Tibial nerve (tissue), 4 donors: ENCODE measurements at regions not wholly inside any gene's neighbourhood (a gene's known extent, or its start where the extent isn't known, plus 50 kb on each side); places are given as distances from the start of the nearest gene placed in this dataset.

Experiments used
- DNase-seq, 2 donors: peaks; one replicate each; pipeline ENCODE4 v3.0.0-alpha.2; 2019; ENCODE audit warnings: low spot score in 2 of 2
- H3K27ac ChIP-seq, 4 donors: fragments of 200-600 bp; sonication (generic) in 3 of 4; one replicate each; pipeline ENCODE4 v1.5.1; 2017 to 2019; ENCODE audit warnings: mild to moderate bottlenecking in 1 of 4
- H3K27me3 ChIP-seq, 2 donors: fragments of 200-600 bp; sonication (generic) in 1 of 2; one replicate each; pipeline versions ENCODE4 v1.5.1 to v1.6.0; 2017 to 2019
- H3K36me3 ChIP-seq, 3 donors: fragments of 200-600 bp; sonication (generic); one replicate each; pipeline ENCODE4 v1.5.1; 2018 to 2019
- H3K4me1 ChIP-seq, 4 donors: fragments of 200-600 bp; sonication (generic) in 3 of 4; one replicate each; pipeline ENCODE4 v1.5.1; 2017 to 2019
- H3K4me3 ChIP-seq, 4 donors: fragments of 200-600 bp; sonication (generic) in 3 of 4; one replicate each; pipeline ENCODE4 v1.5.1; 2017 to 2019; ENCODE audit warnings: mild to moderate bottlenecking in 1 of 4, moderate library complexity in 1 of 4
- H3K9me3 ChIP-seq, 4 donors: fragments of 200-600 bp; sonication (generic) in 3 of 4; one replicate each; pipeline ENCODE4 v1.5.1; 2017 to 2019
- EP300 ChIP-seq, 2 donors: sonication (generic); formaldehyde crosslinking; IDR thresholded peaks; one replicate each; pipeline ENCODE4 v1.6.1; 2017; ENCODE audit warnings: antibody characterized with exemption in 2 of 2, mild to moderate bottlenecking in 1 of 2
- POLR2A ChIP-seq, 2 donors: fragments of 450-650 bp; IDR thresholded peaks; one replicate each; pipeline ENCODE4 v1.6.1; 2017; ENCODE audit warnings: antibody characterized with exemption in 2 of 2, mild to moderate bottlenecking in 2 of 2, moderate library complexity in 2 of 2
- WGBS, 2 donors: methylation state at CpG; one replicate each; pipeline ENCODE4 v1.1.5; 2018; 5-methylcytosine and 5-hydroxymethylcytosine counted together
- TF ChIP-seq, protein P1 (sequence below), 5 experiments: fragments of 200-600 bp in 3 of 5; fragments of 450-650 bp in 2 of 5; sonication (generic) in 3 of 5; IDR thresholded peaks; one replicate each; pipeline ENCODE4 v1.5.1; 2016 to 2019; ENCODE audit warnings: antibody characterized with exemption in 5 of 5, mild to moderate bottlenecking in 3 of 5, moderate library complexity in 2 of 5

DNA sequence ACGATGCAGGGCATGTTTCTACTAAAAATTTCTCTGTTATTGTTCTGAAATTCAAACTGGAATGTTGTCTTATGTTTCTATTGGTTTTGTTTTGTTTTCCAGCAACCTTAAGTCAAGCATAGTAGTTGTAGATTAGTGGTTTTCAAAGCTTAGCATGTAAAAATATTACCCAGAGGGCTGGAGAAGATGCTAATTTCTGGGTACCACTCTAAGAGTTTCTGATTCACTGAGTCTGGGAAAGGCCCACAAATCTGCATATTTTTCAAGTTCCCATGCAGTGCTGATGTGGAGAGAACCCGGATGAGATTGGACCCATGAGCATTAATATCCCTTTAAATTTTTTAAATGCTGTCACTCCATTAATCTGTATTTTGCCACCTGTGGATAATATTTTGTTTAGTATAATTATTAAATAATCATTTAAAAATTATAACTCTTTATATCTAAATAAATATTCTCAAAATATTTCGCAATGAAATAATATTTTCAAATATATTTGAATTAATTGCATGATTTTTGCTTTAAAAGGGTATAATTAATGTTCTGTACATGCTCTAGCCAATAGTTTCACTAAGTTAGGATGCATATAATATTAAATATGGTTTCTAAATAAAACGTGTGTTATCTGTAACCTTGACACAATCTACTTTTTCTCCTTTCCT is 1274.7 kb upstream of the CADM2 start:
- H3K9me3 ChIP-seq = peaks cover 0 to 6% (median 0%) of the 10 kb centered on the region in 4 donors
- 69 to 70% methylated on average over 4 of the region's 4 CpGs for WGBS, 2 donors

DNA sequence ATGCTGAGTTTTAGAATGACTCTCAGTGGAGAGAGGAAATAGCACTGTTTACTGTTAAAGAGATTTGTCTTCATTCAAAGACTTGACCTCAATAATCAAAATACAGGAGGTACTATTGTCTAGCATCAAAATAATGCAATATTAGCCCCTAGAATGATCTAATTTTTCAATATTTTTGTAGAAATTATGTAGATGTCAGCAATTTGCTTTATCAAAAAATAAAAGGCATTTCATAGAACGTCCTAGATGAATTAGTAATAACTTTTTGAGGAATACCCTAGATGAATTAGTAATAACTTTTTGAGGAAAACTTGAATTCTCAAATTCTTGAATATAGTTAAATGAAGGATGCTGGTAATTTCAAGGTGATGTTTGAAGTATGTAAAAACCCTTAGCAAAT is 1252.1 kb upstream of the CADM2 start:
- DNase-seq = no peak
- Histone ChIP-seq H3K9me3 (no peaks in the 10 kb centered on the region), H3K4me3 (no peak overlapping the region), H3K36me3 (no peaks in the 10 kb centered on the region), H3K4me1 (no peaks in the 10 kb centered on the region), H3K27me3 (no peaks in the 10 kb centered on the region), H3K27ac (no peak overlapping the region)
- WGBS, 2 donors = 52 to 53% methylated on average over 1 of the region's 1 CpG
- TF ChIP-seq, protein P1, sequence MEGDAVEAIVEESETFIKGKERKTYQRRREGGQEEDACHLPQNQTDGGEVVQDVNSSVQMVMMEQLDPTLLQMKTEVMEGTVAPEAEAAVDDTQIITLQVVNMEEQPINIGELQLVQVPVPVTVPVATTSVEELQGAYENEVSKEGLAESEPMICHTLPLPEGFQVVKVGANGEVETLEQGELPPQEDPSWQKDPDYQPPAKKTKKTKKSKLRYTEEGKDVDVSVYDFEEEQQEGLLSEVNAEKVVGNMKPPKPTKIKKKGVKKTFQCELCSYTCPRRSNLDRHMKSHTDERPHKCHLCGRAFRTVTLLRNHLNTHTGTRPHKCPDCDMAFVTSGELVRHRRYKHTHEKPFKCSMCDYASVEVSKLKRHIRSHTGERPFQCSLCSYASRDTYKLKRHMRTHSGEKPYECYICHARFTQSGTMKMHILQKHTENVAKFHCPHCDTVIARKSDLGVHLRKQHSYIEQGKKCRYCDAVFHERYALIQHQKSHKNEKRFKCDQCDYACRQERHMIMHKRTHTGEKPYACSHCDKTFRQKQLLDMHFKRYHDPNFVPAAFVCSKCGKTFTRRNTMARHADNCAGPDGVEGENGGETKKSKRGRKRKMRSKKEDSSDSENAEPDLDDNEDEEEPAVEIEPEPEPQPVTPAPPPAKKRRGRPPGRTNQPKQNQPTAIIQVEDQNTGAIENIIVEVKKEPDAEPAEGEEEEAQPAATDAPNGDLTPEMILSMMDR (IDR thresholded peaks at IDR 0.05) = no peak
- TF ChIP-seq POLR2A (IDR thresholded peaks at IDR 0.05) (no peak), EP300 (IDR thresholded peaks at IDR 0.05) (no peak)

More for the DNA sequence above, 1274.7 kb upstream of the CADM2 start:
- H3K36me3 ChIP-seq = no peaks in the 10 kb centered on the region
- no peak overlapping the region for H3K27ac ChIP-seq
- no peaks in the 10 kb centered on the region for H3K27me3 ChIP-seq
- no peaks in the 10 kb centered on the region for H3K4me1 ChIP-seq
- no peak overlapping the region for H3K4me3 ChIP-seq
- DNase-seq = no peak
- TF ChIP-seq, protein P1 (IDR thresholded peaks at IDR 0.05) = no peak
- TF ChIP-seq EP300 (IDR thresholded peaks at IDR 0.05) (no peak), POLR2A (IDR thresholded peaks at IDR 0.05) (no peak)

DNA sequence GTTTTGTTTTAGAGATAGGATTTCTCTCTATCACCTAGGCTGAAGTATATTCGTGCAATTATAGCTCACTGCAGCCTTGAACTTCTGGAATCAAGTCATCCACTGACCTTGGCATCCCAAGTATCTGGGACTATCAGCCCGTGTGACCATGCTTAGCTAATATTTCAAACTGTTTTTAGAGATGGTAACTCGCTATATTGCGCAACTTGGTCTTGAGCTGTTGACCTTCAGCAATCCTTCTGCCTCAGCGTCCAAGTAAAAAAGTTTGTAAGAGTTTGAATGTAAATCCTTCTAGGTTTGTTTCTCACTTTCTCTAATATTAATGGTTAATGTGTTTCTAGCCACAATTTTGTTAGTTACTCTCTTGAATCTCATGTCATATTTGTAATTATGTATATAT is 1243.5 kb upstream of the CADM2 start:
- TF ChIP-seq EP300 (IDR thresholded peaks at IDR 0.05) (no peak), POLR2A (IDR thresholded peaks at IDR 0.05) (no peak)
- TF ChIP-seq, protein P1 (IDR thresholded peaks at IDR 0.05) = no peak
- 63 to 81% methylated on average over 5 of the region's 5 CpGs for WGBS, 2 donors
- no peaks in the 10 kb centered on the region for H3K27me3 ChIP-seq
- no peaks in the 10 kb centered on the region for H3K9me3 ChIP-seq
- no peak overlapping the region for H3K4me3 ChIP-seq
- DNase-seq = no peak
- H3K4me1 ChIP-seq = no peaks in the 10 kb centered on the region
- H3K36me3 ChIP-seq = no peaks in the 10 kb centered on the region
- no peak overlapping the region for H3K27ac ChIP-seq

DNA sequence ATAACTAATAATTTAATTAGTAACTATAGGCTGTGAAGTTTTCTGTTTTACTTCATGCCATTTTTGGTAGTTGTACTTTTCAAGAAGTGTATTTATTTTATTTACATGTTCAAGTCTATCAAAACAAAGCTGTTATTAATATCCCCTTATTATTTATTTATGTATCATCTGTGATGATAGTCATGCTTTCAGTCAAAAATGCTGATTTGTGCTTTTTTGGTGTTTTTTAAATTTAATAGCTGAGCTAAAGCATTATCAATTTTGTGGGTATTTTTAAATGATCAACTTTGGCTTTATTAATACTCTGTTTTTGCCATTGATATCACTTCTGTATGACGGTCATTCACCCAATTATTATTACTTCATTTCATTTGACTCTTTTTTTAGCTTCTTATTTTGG is 1229.2 kb upstream of the CADM2 start:
- H3K27me3 ChIP-seq = no peaks in the 10 kb centered on the region
- WGBS, 2 donors = 79 to 87% methylated on average over 1 of the region's 1 CpG

DNA sequence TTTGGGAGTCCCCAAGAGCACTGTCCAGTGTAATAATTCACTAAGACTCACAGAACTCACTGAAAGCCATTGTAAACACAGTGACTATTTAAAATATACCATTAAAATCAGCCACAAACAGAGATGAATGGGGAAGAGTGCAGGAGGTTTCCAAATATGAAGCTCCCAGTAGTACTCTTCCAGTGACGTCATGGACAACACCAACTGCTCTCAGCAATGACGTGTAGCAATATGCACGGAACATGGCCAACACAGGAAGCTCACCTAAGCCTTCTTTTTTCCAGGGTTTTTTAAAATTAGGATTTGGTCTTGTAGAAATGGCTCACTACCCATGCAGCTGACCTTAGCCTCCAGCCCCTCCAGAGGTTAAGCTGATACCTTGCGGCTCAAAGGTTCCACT is 1224.1 kb upstream of the CADM2 start:
- Histone ChIP-seq H3K27me3 (no peaks in the 10 kb centered on the region), H3K4me1 (no peaks in the 10 kb centered on the region), H3K27ac (no peak overlapping the region), H3K36me3 (no peaks in the 10 kb centered on the region), H3K9me3 (no peaks in the 10 kb centered on the region), H3K4me3 (no peak overlapping the region)
- DNase-seq = no peak
- TF ChIP-seq, protein P1 (IDR thresholded peaks at IDR 0.05) = no peak
- no peak for TF ChIP-seq POLR2A (IDR thresholded peaks at IDR 0.05)
- WGBS, 2 donors = 79 to 88% methylated on average over 4 of the region's 4 CpGs

More for the DNA sequence above, 1229.2 kb upstream of the CADM2 start:
- Histone ChIP-seq H3K9me3 (peaks cover 0 to 36% (median 3%) of the 10 kb centered on the region in 4 donors), H3K4me3 (no peak overlapping the region), H3K4me1 (no peaks in the 10 kb centered on the region), H3K36me3 (no peaks in the 10 kb centered on the region), H3K27ac (no peak overlapping the region)
- no peak for DNase-seq
- TF ChIP-seq, protein P1 (IDR thresholded peaks at IDR 0.05) = no peak
- TF ChIP-seq EP300 (IDR thresholded peaks at IDR 0.05) (no peak), POLR2A (IDR thresholded peaks at IDR 0.05) (no peak)
